Breast epithelium (tissue), 4 donors: ENCODE measurements at regions not wholly inside any gene's neighbourhood (a gene's known extent, or its start where the extent isn't known, plus 50 kb on each side); places are given as distances from the start of the nearest gene placed in this dataset.

Experiments used
- DNase-seq, 2 donors: peaks; one replicate each; pipeline ENCODE4 v3.0.0-alpha.2; 2019; ENCODE audit warnings: low spot score in 2 of 2
- H3K27ac ChIP-seq, 2 donors: fragments of 200-600 bp; sonication (generic) in 1 of 2; one replicate each; pipeline ENCODE4 v1.5.1; 2016 to 2019; ENCODE audit warnings: mild to moderate bottlenecking in 1 of 2
- H3K27me3 ChIP-seq, 2 donors: fragments of 200-600 bp; sonication (generic) in 1 of 2; one replicate each; pipeline versions ENCODE4 v1.5.1 to v1.6.0; 2017 to 2019; ENCODE audit warnings: control low read depth in 1 of 2, mild to moderate bottlenecking in 1 of 2
- H3K36me3 ChIP-seq: fragments of 200-600 bp; one replicate; pipeline ENCODE4 v1.5.1; 2019
- H3K4me1 ChIP-seq, 2 donors: fragments of 200-600 bp; sonication (generic); one replicate each; pipeline ENCODE4 v1.5.1; 2016 to 2019; ENCODE audit warnings: control low read depth in 1 of 2
- H3K4me3 ChIP-seq, 3 donors: fragments of 200-600 bp; sonication (generic); 1 replicate in 2 of 3; 2 replicates in 1 of 3; pipeline ENCODE4 v1.5.1; 2016 to 2019; ENCODE audit warnings: mild to moderate bottlenecking in 3 of 3, moderate library complexity in 2 of 3
- H3K9me3 ChIP-seq, 2 donors: fragments of 200-600 bp; sonication (generic) in 1 of 2; one replicate each; pipeline ENCODE4 v1.5.1; 2016 to 2019; ENCODE audit warnings: control low read depth in 1 of 2
- CTCF ChIP-seq, 3 donors: fragments of 450-650 bp; IDR thresholded peaks; one replicate each; pipeline ENCODE4 v1.5.1; 2016 to 2017; ENCODE audit warnings: antibody characterized with exemption in 3 of 3, mild to moderate bottlenecking in 3 of 3, moderate library complexity in 3 of 3
- POLR2A ChIP-seq: fragments of 450-650 bp; IDR thresholded peaks from one replicate; pipeline ENCODE4 v1.6.1; 2016; ENCODE audit warnings: antibody characterized with exemption, mild to moderate bottlenecking, moderate library complexity
- POLR2AphosphoS5 ChIP-seq, 3 donors: sonication (generic); formaldehyde crosslinking; IDR thresholded peaks; one replicate each; pipeline ENCODE4 v1.6.1; 2017; ENCODE audit warnings: antibody characterized with exemption in 3 of 3
- intact Hi-C: fragments of 100-400 bp; cut with DNase I; formaldehyde crosslinking; loops from one replicate; pipeline ENCODE4 v1.15.1; 2023; ENCODE audit warnings: low total_unique reads

GRCh38 chr9:28318515-28318914, 745.2 kb upstream of the C9orf72 start:
- Histone ChIP-seq H3K36me3 (no peaks in the 10 kb centered on the region), H3K9me3 (peaks cover 0 to 3% of the 10 kb centered on the region in 2 donors), H3K27ac (no peak overlapping the region), H3K27me3 (no peaks in the 10 kb centered on the region), H3K4me1 (no peaks in the 10 kb centered on the region), H3K4me3 (no peak overlapping the region)
- intact Hi-C loops: no loop called here
- TF ChIP-seq CTCF (IDR thresholded peaks at IDR 0.05): no peak
- no peak for TF ChIP-seq POLR2A
- no peak for TF ChIP-seq POLR2AphosphoS5 (IDR thresholded peaks at IDR 0.05)
- DNase-seq: no peak

DNA sequence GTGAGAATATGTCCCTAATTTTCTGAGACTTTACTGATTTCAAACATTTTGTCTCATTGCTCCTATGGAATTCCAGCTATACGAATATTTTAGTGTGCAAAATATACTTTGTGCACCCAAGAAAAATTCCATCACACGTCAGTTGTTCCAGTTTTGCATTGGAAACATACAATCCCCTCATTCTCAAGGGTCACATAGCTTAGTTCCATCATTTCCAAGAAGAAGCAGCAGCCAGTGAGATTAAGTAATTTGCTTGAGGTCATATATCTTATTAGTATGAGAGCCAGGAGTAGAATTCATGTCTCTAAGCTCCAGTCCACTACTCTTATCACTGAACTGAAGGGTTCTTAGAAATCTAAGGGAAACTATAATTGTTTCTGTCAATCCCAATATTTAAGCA, 746.7 kb upstream of the C9orf72 start:
- intact Hi-C loops: no loop called here
- no peaks in the 10 kb centered on the region for H3K36me3 ChIP-seq
- no peak overlapping the region for H3K4me3 ChIP-seq
- H3K9me3 ChIP-seq: no peaks in the 10 kb centered on the region
- H3K27ac ChIP-seq: no peak overlapping the region
- no peaks in the 10 kb centered on the region for H3K4me1 ChIP-seq
- no peaks in the 10 kb centered on the region for H3K27me3 ChIP-seq
- TF ChIP-seq POLR2AphosphoS5 (IDR thresholded peaks at IDR 0.05): no peak
- no peak for TF ChIP-seq POLR2A
- no peak for TF ChIP-seq CTCF (IDR thresholded peaks at IDR 0.05)
- DNase-seq: no peak

DNA sequence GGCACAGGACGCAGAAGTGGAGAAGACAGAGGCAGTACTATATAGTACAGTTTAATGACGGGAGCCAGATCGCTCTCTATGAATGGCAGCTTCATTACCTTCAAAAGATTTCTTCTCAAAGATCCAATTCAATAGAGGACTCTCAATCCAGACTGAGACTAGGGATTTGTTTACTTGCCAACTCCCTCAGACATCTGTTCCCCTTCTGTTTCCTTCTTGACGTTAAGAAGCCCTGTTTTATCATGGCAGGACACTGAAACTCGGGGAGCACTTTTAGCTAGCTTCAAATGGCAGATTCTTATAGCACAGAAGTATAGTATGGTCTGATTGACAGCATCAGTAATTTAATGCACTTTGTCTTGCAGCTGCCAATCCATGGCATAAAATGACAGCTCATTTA, 747.3 kb upstream of the C9orf72 start:
- H3K9me3 ChIP-seq: no peaks in the 10 kb centered on the region
- DNase-seq: no peak
- H3K27ac ChIP-seq: no peak overlapping the region

GRCh38 chr9:28329323-28329722, 756.0 kb upstream of the C9orf72 start:
- TF ChIP-seq POLR2A: no peak
- TF ChIP-seq POLR2AphosphoS5 (IDR thresholded peaks at IDR 0.05): no peak
- TF ChIP-seq CTCF (IDR thresholded peaks at IDR 0.05): no peak
- no peaks in the 10 kb centered on the region for H3K9me3 ChIP-seq
- no peak for DNase-seq
- intact Hi-C loops: no loop called here
- no peaks in the 10 kb centered on the region for H3K36me3 ChIP-seq
- no peaks in the 10 kb centered on the region for H3K4me1 ChIP-seq
- no peak overlapping the region for H3K4me3 ChIP-seq
- H3K27me3 ChIP-seq: no peaks in the 10 kb centered on the region
- no peak overlapping the region for H3K27ac ChIP-seq

More for the DNA sequence above, 747.3 kb upstream of the C9orf72 start:
- TF ChIP-seq POLR2A (no peak), POLR2AphosphoS5 (IDR thresholded peaks at IDR 0.05) (no peak), CTCF (IDR thresholded peaks at IDR 0.05) (no peak)
- H3K4me3 ChIP-seq: no peak overlapping the region
- no peaks in the 10 kb centered on the region for H3K36me3 ChIP-seq
- H3K4me1 ChIP-seq: no peaks in the 10 kb centered on the region
- H3K27me3 ChIP-seq: no peaks in the 10 kb centered on the region
- intact Hi-C loops: no loop called here

GRCh38 chr9:28332648-28333047, 759.4 kb upstream of the C9orf72 start:
- Histone ChIP-seq H3K27ac (no peak overlapping the region), H3K4me3 (no peak overlapping the region), H3K27me3 (no peaks in the 10 kb centered on the region), H3K4me1 (no peaks in the 10 kb centered on the region), H3K36me3 (no peaks in the 10 kb centered on the region), H3K9me3 (no peaks in the 10 kb centered on the region)
- DNase-seq: no peak
- intact Hi-C loops: no loop called here
- no peak for TF ChIP-seq POLR2A
- TF ChIP-seq CTCF (IDR thresholded peaks at IDR 0.05): no peak
- TF ChIP-seq POLR2AphosphoS5 (IDR thresholded peaks at IDR 0.05): no peak
